Astrocyte of the cerebellum (primary cell): ENCODE measurements at regions not wholly inside any gene's neighbourhood (a gene's known extent, or its start where the extent isn't known, plus 50 kb on each side); places are given as distances from the start of the nearest gene placed in this dataset.

Experiments used
- DNase-seq: peaks from one replicate; pipeline ENCODE4 v3.0.0-alpha.2; 2011; ENCODE audit warnings: low read depth
- H3K4me3 ChIP-seq: 2 replicates; pipeline ENCODE4 v1.5.1; 2011; ENCODE audit warnings: mild to moderate bottlenecking, low read depth, low read length, moderate library complexity
- in situ Hi-C: cut with HindIII; loops from 2 replicates; pipeline ENCODE4 v1.10.0; 2017; ENCODE audit warnings: low sequenced_read_pairs
- TF ChIP-seq, protein P1 (sequence below): IDR thresholded peaks from 2 replicates; pipeline ENCODE4 v1.5.1; 2012; ENCODE audit warnings: low read length, low read depth, moderate library complexity, mild to moderate bottlenecking; ENCODE audit errors: missing control alignments

DNA sequence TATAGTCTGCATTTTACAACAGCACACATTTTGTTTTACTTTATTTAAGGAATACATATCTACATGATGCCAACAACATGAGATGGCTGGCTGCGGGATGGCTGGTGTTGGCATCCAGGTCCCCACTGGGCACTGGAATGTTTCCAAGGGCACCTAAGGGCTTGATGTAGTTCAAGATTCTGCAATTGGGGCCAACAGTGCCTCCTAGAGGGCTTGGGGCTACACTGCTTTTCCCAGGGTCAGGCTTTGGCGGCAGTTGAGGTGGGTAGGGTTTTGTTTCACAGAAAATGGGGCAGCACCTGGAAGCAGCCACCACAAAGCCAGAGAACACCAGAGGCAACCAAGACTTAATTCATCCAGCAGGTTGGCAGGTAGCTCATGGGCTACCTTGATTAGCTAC lies 166.7 kb upstream of the PRNP start:
- in situ Hi-C loops = no loop called here
- TF ChIP-seq, protein P1, sequence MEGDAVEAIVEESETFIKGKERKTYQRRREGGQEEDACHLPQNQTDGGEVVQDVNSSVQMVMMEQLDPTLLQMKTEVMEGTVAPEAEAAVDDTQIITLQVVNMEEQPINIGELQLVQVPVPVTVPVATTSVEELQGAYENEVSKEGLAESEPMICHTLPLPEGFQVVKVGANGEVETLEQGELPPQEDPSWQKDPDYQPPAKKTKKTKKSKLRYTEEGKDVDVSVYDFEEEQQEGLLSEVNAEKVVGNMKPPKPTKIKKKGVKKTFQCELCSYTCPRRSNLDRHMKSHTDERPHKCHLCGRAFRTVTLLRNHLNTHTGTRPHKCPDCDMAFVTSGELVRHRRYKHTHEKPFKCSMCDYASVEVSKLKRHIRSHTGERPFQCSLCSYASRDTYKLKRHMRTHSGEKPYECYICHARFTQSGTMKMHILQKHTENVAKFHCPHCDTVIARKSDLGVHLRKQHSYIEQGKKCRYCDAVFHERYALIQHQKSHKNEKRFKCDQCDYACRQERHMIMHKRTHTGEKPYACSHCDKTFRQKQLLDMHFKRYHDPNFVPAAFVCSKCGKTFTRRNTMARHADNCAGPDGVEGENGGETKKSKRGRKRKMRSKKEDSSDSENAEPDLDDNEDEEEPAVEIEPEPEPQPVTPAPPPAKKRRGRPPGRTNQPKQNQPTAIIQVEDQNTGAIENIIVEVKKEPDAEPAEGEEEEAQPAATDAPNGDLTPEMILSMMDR = no peak
- H3K4me3 ChIP-seq = no peak overlapping the region
- DNase-seq = no peak

DNA sequence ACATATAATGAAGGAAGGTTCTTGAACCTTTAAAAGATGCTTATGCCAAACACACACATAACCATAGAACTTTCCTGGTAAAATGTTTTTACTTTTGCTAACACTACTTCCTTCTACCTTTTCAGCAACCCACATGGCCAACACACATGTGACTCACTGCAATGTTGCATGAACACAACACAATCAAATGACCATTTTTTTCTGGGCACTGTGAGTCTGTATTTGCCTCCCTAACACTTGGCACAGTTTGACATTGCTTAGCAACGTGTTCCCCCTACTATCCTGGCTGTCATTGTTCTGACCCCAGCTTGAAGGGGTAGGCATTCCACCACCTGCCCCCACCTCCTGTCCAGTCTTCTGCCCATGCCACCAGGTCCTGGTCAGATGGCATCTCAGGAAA lies 169.4 kb upstream of the PRNP start:
- DNase-seq = no peak
- TF ChIP-seq, protein P1 = no peak
- in situ Hi-C loops = no loop called here
- H3K4me3 ChIP-seq = no peak overlapping the region

DNA sequence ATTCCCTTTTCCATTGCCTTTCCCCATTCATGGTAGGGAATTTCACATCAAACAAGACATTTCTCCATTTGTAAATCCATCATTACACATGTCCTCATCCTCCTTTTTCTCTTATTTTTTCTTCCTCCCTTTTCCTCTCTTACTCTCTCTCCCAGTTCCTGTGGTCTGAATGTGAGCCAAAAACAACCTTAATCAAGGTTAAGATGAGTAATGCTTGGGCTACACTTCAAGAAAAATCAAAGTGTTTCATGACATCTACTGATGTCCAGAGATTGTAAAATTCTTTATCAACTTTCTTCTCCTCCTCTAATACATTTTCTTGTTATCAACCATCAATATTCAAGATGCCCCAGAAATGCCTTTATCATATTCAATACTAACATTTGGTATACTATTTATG lies 172.5 kb upstream of the PRNP start:
- H3K4me3 ChIP-seq = no peak overlapping the region
- DNase-seq = peak; percentile 85
- TF ChIP-seq, protein P1 = no peak
- in situ Hi-C loops = no loop called here

DNA sequence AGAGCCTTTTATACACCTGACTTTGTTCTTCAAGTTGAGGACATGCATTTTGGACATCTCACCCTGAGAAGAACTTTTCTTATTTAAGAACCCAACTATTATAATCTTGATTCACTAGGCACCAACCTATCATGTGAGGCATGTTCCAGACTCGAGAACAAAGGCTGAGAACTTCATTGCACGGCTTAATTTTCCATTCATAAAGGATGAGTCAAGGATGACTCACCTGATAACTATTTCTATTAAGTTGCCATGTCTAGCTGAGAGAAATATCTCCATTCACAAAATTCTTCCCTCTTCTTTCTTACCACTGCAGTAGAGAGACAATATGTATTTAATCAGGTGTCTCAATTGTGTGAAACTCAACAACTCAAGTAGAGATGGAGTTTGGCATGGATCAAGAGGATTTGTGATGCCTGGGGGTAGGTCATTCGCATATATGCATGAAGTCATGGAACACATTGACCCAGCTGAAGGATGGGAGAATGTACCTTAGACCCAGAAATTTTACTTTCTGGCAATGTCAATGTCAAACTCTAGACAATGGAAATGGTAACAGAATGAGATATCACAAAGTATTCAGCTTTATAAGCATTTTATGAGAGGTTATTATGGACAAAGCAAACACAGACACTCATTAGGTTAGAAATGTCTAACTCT lies 173.2 kb upstream of the PRNP start:
- DNase-seq = peak; percentile 91
- TF ChIP-seq, protein P1 = no peak
- H3K4me3 ChIP-seq = no peak overlapping the region
- in situ Hi-C loops = no loop called here

DNA sequence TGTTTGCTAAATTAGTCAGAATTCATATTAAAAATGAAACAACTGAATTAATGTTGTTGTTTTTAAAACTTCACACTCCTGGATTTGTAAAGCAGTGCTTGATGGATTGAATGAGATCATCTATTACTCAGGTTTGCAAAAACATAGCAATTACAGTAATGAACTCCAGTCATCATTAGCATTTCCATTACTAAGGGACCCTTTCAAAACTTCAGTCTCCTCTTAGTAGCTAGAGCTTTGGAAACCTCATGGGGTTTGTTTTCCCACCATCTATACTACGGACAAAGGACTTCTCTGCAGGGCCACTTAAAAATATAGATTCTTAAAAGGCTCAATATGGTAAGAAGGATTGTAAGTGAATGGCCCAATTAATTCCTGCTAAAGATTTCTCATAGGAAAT lies 174.5 kb upstream of the PRNP start:
- no peak for DNase-seq
- no peak overlapping the region for H3K4me3 ChIP-seq
- in situ Hi-C loops = no loop called here
- TF ChIP-seq, protein P1 = no peak

DNA sequence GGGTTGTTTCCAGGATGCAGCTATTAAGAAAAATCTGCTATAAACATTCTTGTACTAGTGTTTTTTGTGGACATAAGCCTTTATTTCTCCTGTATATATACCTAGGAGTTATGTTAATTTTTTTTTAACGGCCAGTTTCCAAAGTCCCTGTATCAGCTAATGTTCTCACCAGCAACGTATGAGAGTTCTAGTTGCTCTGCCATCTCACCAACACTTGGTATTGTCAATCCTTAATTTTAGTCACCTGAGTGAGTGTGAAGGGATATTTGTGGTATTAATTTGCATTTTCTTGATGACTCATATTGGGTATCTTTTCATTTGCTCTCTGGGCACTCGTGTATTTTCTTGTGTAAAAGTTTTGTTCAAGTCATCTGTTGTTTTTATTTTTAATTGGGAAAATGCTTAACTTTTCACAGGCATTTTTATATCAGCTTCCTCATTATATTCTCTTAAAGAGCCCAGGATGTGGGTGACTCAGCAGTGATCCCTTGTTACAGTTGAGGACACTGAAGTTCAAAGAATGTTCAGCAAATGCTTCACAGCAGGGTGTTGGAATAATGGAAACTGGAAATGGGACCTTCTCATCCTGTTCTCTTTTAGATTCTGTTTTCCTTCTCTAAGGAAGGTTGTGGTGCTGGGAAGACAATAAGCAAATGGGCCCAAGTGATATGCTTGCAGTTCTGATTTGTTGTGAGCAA lies 176.3 kb upstream of the PRNP start:
- TF ChIP-seq, protein P1 = no peak
- in situ Hi-C loops = no loop called here
- no peak overlapping the region for H3K4me3 ChIP-seq
- no peak for DNase-seq
